HEK293 (cell line): ENCODE measurements at regions not wholly inside any gene's neighbourhood (a gene's known extent, or its start where the extent isn't known, plus 50 kb on each side); places are given as distances from the start of the nearest gene placed in this dataset.

ENCODE experiments used
- ZNF175 ChIP-seq: fragments of 450-650 bp; formaldehyde crosslinking; IDR thresholded peaks from 2 replicates; pipeline ENCODE4 v1.5.1; 2016; ENCODE audit warnings: missing biosample characterization, missing genetic modification characterization
- TF ChIP-seq, protein P1 (sequence below): fragments of 450-650 bp; formaldehyde crosslinking; IDR thresholded peaks from 2 replicates; pipeline ENCODE4 v1.5.1; 2016; ENCODE audit warnings: missing biosample characterization, missing genetic modification characterization

DNA sequence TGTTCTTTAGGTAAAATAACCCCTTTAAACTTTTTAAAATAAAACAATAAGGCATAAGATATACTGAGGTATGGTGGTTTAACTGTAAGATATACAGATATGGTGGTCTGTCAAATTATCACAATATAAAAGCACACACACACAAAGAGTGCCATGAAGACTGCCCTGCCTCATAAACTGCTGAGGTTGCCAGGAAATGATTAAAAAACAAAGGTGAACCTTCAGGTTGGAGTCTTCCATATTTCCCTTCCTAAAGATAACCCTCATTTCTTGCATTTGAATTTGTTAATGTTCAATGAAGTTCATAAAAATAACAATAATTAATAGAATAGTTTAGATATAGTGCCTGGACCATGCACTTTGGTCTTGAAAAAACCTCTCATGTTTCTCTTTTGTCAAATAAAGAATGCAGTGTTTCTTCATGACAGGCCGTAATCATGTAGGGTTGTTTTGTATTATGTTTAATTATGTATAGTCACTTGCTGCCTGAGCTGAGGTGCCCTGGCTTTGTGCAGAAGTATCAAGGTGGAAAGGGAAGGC, 123.6 kb upstream of the B3GALT2 start:
- TF ChIP-seq, protein P1, sequence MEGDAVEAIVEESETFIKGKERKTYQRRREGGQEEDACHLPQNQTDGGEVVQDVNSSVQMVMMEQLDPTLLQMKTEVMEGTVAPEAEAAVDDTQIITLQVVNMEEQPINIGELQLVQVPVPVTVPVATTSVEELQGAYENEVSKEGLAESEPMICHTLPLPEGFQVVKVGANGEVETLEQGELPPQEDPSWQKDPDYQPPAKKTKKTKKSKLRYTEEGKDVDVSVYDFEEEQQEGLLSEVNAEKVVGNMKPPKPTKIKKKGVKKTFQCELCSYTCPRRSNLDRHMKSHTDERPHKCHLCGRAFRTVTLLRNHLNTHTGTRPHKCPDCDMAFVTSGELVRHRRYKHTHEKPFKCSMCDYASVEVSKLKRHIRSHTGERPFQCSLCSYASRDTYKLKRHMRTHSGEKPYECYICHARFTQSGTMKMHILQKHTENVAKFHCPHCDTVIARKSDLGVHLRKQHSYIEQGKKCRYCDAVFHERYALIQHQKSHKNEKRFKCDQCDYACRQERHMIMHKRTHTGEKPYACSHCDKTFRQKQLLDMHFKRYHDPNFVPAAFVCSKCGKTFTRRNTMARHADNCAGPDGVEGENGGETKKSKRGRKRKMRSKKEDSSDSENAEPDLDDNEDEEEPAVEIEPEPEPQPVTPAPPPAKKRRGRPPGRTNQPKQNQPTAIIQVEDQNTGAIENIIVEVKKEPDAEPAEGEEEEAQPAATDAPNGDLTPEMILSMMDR (tag by site-specific recombination) = no peak
- TF ChIP-seq ZNF175 (tag by site-specific recombination) = no peak
